SK-N-SH treated with all-trans-retinoic acid at 6 μM for 48 hours (cell line): ENCODE measurements at regions not wholly inside any gene's neighbourhood (a gene's known extent, or its start where the extent isn't known, plus 50 kb on each side); places are given as distances from the start of the nearest gene placed in this dataset.

Experiments used
- CSRNP3 ChIP-seq: fragments of 250-450 bp; sonication (Bioruptor Pico); IDR thresholded peaks from 2 replicates; pipeline ENCODE4 v1.5.1; 2021; ENCODE audit warnings: mild to moderate bottlenecking, moderate library complexity
- ESRRG ChIP-seq: fragments of 250-450 bp; sonication (Bioruptor Pico); IDR thresholded peaks from 2 replicates; pipeline ENCODE4 v1.6.1; 2021; ENCODE audit warnings: mild to moderate bottlenecking
- GLIS3 ChIP-seq: fragments of 250-450 bp; sonication (Bioruptor Pico); IDR thresholded peaks from 2 replicates; pipeline ENCODE4 v1.5.0; 2020; ENCODE audit warnings: mild to moderate bottlenecking, moderate library complexity
- RARB ChIP-seq: fragments of 250-450 bp; sonication (Bioruptor Pico); IDR thresholded peaks from 2 replicates; pipeline ENCODE4 v1.8.0; 2021; ENCODE audit warnings: mild to moderate bottlenecking, moderate library complexity
- ZC3H10 ChIP-seq: fragments of 250-450 bp; sonication (Bioruptor Pico); IDR thresholded peaks from 2 replicates; pipeline ENCODE4 v1.5.1; 2021; ENCODE audit warnings: mild to moderate bottlenecking, moderate library complexity

GRCh38 chr10:47095211-47095610 lies 184.0 kb downstream of the PTPN20 start:
- no peak for TF ChIP-seq RARB (CRISPR knock-in tag)
- no peak for TF ChIP-seq CSRNP3
- TF ChIP-seq ESRRG (CRISPR knock-in tag): no peak
- TF ChIP-seq ZC3H10 (CRISPR knock-in tag): no peak
- no peak for TF ChIP-seq GLIS3 (CRISPR knock-in tag)
